MM.1S (cell line): ENCODE measurements at regions not wholly inside any gene's neighbourhood (a gene's known extent, or its start where the extent isn't known, plus 50 kb on each side); places are given as distances from the start of the nearest gene placed in this dataset.

ENCODE experiments used
- CTCF ChIP-seq: fragments of 300-600 bp; sonication (generic); IDR thresholded peaks from 2 replicates; pipeline ENCODE4 v1.5.1; 2016; ENCODE audit warnings: antibody characterized with exemption, low read length, mixed read lengths
- EZH2 ChIP-seq: fragments of 300-600 bp; sonication (generic); optimal IDR thresholded peaks from 2 replicates; pipeline ENCODE3; 2017; ENCODE audit warnings: low read depth, mild to moderate bottlenecking, antibody characterized with exemption, low read length, mixed read lengths
- EZH2phosphoT487 ChIP-seq: fragments of 300-600 bp; sonication (generic); IDR thresholded peaks from 2 replicates; pipeline ENCODE4 v1.6.1; 2018; ENCODE audit warnings: antibody characterized with exemption, low read length

DNA sequence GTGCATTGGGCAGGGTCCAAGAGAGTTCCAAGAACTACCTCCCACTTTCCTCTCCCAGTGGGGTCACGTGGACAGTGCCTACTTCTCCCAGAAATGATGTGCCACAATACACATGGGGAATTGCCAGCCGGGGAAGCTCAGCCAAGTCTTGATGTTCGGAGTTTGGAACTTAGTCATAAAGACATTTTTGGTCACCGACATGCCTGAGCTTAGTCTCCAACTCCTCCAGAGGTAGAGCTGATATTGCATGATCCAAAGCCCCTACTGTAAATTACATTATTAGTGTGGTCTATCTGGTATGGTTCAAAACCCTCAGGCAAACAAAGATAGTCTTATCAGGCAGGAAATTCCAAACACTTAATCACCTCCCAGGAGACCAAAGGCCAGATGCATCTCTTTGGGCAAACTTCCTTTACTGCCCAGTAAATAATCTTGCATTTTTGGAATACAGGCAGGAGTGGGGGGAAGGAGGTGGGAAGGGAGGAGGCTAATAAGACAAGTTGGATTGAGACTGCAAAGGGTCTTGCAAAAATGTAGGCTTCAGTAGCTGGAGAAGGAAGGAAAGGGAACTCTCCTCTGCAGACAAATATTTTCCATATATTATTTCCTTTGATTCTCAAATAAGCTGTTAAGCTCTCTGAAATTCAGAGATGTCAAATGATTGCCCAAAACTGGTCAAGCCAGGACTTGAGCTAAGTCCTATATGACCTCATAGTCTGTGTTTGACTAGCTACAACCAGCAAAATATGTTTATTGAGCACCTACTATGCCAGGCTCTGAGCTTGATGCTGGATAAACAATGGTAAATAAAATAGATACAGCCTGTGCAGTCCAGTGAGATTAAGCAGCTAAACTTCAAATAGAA is 99.4 kb downstream of the DRD1 start:
- TF ChIP-seq CTCF, result no peak
- no peak for TF ChIP-seq EZH2
- TF ChIP-seq EZH2phosphoT487, result no peak
